Mesenchymal stem cell (in vitro differentiated cells and primary cell): ENCODE measurements at regions not wholly inside any gene's neighbourhood (a gene's known extent, or its start where the extent isn't known, plus 50 kb on each side); places are given as distances from the start of the nearest gene placed in this dataset.
A peak's percentile ranks its signal among the peaks of the same experiment; 100 is the strongest.

ENCODE experiments used
- DNase-seq: peaks from one replicate; pipeline ENCODE4 v3.0.0-alpha.2; 2013
- H2AFZ ChIP-seq: one replicate; pipeline ENCODE4 v1.6.1; 2013; ENCODE audit warnings: low read depth, mild to moderate bottlenecking, control low read depth, inconsistent platforms, low read length, moderate library complexity
- H2AK5ac ChIP-seq: 2 replicates; pipeline ENCODE4 v1.6.1; 2013; ENCODE audit warnings: low read length, moderate library complexity, mild to moderate bottlenecking, inconsistent platforms; ENCODE audit not compliant: severe bottlenecking
- H2BK120ac ChIP-seq: one replicate; pipeline ENCODE4 v1.6.1; 2013; ENCODE audit warnings: low read depth, mild to moderate bottlenecking, inconsistent platforms, low read length, moderate library complexity
- H2BK12ac ChIP-seq, 2 experiments: one replicate each; pipeline ENCODE4 v1.6.1; 2013; ENCODE audit warnings: inconsistent platforms in 2 of 2, low read length in 2 of 2, mild to moderate bottlenecking in 2 of 2, moderate library complexity in 2 of 2, control low read depth in 1 of 2
- H2BK15ac ChIP-seq: one replicate; pipeline ENCODE4 v1.6.1; 2013; ENCODE audit warnings: mild to moderate bottlenecking, low read depth, inconsistent platforms; ENCODE audit not compliant: poor library complexity, severe bottlenecking
- H2BK5ac ChIP-seq: 2 replicates; pipeline ENCODE4 v1.6.1; 2013; ENCODE audit warnings: low read depth, mild to moderate bottlenecking, low read length, control low read depth, inconsistent platforms; ENCODE audit not compliant: poor library complexity, severe bottlenecking
- H3K14ac ChIP-seq, 2 experiments: one replicate each; pipeline ENCODE4 v1.6.1; 2013; ENCODE audit warnings: inconsistent platforms in 2 of 2, low read length in 2 of 2, control low read depth in 1 of 2, mild to moderate bottlenecking in 1 of 2, moderate library complexity in 1 of 2
- H3K18ac ChIP-seq, 2 experiments: one replicate each; pipeline ENCODE4 v1.6.1; 2013; ENCODE audit warnings: inconsistent platforms in 2 of 2, low read length in 2 of 2, control low read depth in 1 of 2, low read depth in 1 of 2, mild to moderate bottlenecking in 1 of 2
- H3K23ac ChIP-seq, 2 experiments: one replicate each; pipeline ENCODE4 v1.6.1; 2013; ENCODE audit warnings: inconsistent platforms in 2 of 2, low read length in 2 of 2, mild to moderate bottlenecking in 2 of 2, moderate library complexity in 2 of 2, control low read depth in 1 of 2
- H3K27ac ChIP-seq: 2 replicates; pipeline ENCODE4 v1.5.1; 2013; ENCODE audit warnings: mild to moderate bottlenecking, moderate library complexity, low read length, control low read depth, inconsistent platforms; ENCODE audit not compliant: poor library complexity, severe bottlenecking
- H3K27me3 ChIP-seq, 2 experiments: 2 replicates each; pipeline versions ENCODE4 v1.6.1 to v1.7.0; 2013; ENCODE audit warnings: low read length in 2 of 2, mild to moderate bottlenecking in 2 of 2, moderate library complexity in 2 of 2, control low read depth in 1 of 2, inconsistent platforms in 1 of 2; ENCODE audit not compliant: control insufficient read depth in 1 of 2, insufficient read depth in 1 of 2
- H3K36me3 ChIP-seq, 2 experiments: 2 replicates each; pipeline versions ENCODE4 v1.6.1 to v1.7.0; 2013; ENCODE audit warnings: low read length in 2 of 2, control low read depth in 1 of 2, inconsistent platforms in 1 of 2, low read depth in 1 of 2, mild to moderate bottlenecking in 1 of 2; ENCODE audit not compliant: insufficient read depth in 2 of 2, control insufficient read depth in 1 of 2
- H3K4ac ChIP-seq, 2 experiments: one replicate each; pipeline ENCODE4 v1.6.1; 2013; ENCODE audit warnings: inconsistent platforms in 2 of 2, low read length in 2 of 2, mild to moderate bottlenecking in 2 of 2, moderate library complexity in 2 of 2, control low read depth in 1 of 2, low read depth in 1 of 2
- H3K4me1 ChIP-seq: 2 replicates; pipeline ENCODE4 v1.6.1; 2013; ENCODE audit warnings: low read depth, low read length, control low read depth; ENCODE audit not compliant: control insufficient read depth, insufficient read depth
- H3K4me2 ChIP-seq: 2 replicates; pipeline ENCODE4 v1.6.1; 2013; ENCODE audit warnings: low read length, mild to moderate bottlenecking, inconsistent platforms; ENCODE audit not compliant: poor library complexity, severe bottlenecking
- H3K4me3 ChIP-seq, 2 experiments: 2 replicates each; pipeline versions ENCODE4 v1.5.1 to v1.7.0; 2013; ENCODE audit warnings: low read length in 2 of 2, mild to moderate bottlenecking in 2 of 2, control low read depth in 1 of 2, low read depth in 1 of 2; ENCODE audit not compliant: insufficient read depth in 1 of 2
- H3K79me1 ChIP-seq: replicated peaks from 2 replicates; pipeline ENCODE4 v1.6.1; 2013; ENCODE audit warnings: mild to moderate bottlenecking, control low read depth, low read length, inconsistent platforms; ENCODE audit not compliant: poor library complexity, severe bottlenecking
- H3K9ac ChIP-seq: 2 replicates; pipeline ENCODE4 v1.7.0; 2013; ENCODE audit warnings: mild to moderate bottlenecking, low read length, moderate library complexity
- H3K9me3 ChIP-seq: 2 replicates; pipeline ENCODE4 v1.7.0; 2013; ENCODE audit warnings: mild to moderate bottlenecking, low read length; ENCODE audit not compliant: control insufficient read depth
- H4K8ac ChIP-seq: one replicate; pipeline ENCODE4 v1.6.1; 2013; ENCODE audit warnings: inconsistent platforms, mild to moderate bottlenecking, low read length, moderate library complexity
- H4K91ac ChIP-seq: one replicate; pipeline ENCODE4 v1.6.1; 2013; ENCODE audit warnings: mild to moderate bottlenecking, low read length, inconsistent platforms
- WGBS: methylation state at CpG from one replicate; pipeline ENCODE4 v1.1.7; 2013; ENCODE audit warnings: mixed read lengths; 5-methylcytosine and 5-hydroxymethylcytosine counted together

DNA sequence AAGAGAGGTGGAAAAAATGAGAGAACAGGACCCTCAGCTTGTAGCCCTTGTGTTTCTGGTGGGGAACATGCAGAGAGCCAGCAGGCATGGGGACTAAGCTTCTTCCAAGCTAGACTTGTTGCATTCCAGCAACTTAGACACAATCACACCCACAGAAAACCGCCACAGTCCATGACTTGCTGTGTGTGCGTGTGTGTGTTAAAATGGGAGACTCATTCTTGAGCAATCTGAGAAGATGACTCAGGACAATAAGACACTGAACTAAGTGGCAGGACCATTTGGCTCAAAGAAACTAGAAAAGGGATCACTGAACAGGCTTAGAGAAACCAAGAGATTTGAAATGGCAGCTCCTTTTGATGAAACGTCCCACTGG, 78.0 kb downstream of the HLX start:
- peak overlapping the region in 1 of 2 experiments; percentile 61 for H3K18ac ChIP-seq
- no peak overlapping the region for H4K91ac ChIP-seq
- H3K27ac ChIP-seq = peak overlapping the region; percentile 74
- no peak overlapping the region for H2AFZ ChIP-seq
- H3K4me1 ChIP-seq = no peaks in the 10 kb centered on the region
- no peaks in the 10 kb centered on the region for H3K27me3 ChIP-seq
- 12% methylated on average over 3 of the region's 3 CpGs for WGBS
- H3K14ac ChIP-seq = no peak overlapping the region
- no peaks in the 10 kb centered on the region for H3K79me1 ChIP-seq
- no peak overlapping the region for H2BK15ac ChIP-seq
- peak overlapping the region in 1 of 2 experiments; percentile 1 for H2BK12ac ChIP-seq
- no peak overlapping the region for H2AK5ac ChIP-seq
- H2BK5ac ChIP-seq = no peak overlapping the region
- no peak overlapping the region for H3K4ac ChIP-seq
- no peaks in the 10 kb centered on the region for H3K36me3 ChIP-seq
- H3K9me3 ChIP-seq = no peaks in the 10 kb centered on the region
- DNase-seq = peak; percentile 98
- peak overlapping the region in 1 of 2 experiments; percentile 11 for H3K4me3 ChIP-seq
- no peak overlapping the region for H3K23ac ChIP-seq
- H2BK120ac ChIP-seq = no peak overlapping the region
- H4K8ac ChIP-seq = peak overlapping the region; percentile 51
- H3K4me2 ChIP-seq = no peak overlapping the region
- H3K9ac ChIP-seq = peak overlapping the region; percentile 79

DNA sequence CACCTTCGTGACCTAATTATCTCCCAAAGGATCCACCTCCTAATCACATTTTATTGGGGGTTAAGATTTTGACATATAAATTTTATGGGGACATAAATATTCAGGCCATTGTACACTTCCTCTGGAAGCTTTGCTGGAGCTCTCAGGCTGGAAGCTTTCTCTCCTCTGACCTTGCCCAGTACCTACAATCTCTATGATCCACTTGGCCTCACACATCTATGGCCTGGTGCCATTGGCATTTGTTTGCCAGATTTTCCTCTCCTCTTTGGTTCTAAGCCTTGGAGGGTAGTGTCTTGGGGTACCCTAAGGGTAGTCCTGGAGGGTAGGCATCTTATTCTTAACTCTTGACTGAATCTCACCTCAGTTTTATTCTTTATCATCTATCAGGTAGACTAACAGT, 79.0 kb downstream of the HLX start:
- Histone ChIP-seq H3K4me3 (no peak overlapping the region), H2BK15ac (no peak overlapping the region), H2AFZ (no peak overlapping the region), H3K4me1 (no peaks in the 10 kb centered on the region), H2AK5ac (no peak overlapping the region), H3K18ac (peak overlapping the region in 1 of 2 experiments; percentile 40), H2BK12ac (peak overlapping the region in 1 of 2 experiments; percentile 92), H3K36me3 (no peaks in the 10 kb centered on the region), H4K91ac (peak overlapping the region; percentile 4), H3K23ac (no peak overlapping the region), H3K9me3 (no peaks in the 10 kb centered on the region), H3K4ac (peak overlapping the region in 1 of 2 experiments; percentile 76), H3K79me1 (no peaks in the 10 kb centered on the region), H2BK5ac (no peak overlapping the region), H4K8ac (no peak overlapping the region), H3K4me2 (no peak overlapping the region), H3K27ac (no peak overlapping the region), H2BK120ac (peak overlapping the region; percentile 11), H3K27me3 (no peaks in the 10 kb centered on the region), H3K9ac (no peak overlapping the region), H3K14ac (no peak overlapping the region)
- WGBS = no CpG with 5 or more reads among the region's 1 CpG
- no peak for DNase-seq

DNA sequence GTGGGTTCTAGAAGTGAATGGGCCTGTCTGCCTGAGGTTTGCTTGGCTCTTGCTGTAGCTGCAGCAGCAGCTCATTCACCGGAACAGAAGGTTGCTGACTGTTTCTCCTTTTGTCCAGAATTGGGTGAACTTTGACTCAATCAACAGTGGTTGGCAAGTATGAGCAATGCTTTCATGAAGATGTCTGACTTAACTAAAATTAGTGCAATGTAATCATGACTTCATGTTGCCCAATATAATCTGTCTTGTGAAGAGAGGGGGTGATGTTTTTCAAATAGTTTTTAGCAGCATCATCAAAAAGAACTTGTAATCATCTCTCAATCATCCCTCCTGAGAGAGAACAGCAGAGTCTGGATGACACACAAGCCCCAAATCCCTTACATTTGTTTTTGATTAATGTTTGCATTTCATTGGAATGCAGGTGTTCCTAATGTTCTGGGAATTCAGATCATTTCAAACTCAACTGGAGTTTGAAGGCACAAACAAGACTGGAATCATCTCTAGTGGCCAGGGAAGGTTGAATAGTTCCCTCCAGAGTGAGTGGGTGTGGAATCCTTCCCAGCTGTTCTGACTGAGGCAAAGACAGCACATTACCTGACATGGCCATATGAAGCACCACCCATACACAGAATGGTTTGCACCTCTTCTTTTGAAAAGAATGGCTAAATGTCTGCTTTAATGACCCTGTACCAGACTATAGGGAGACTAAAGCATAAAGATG, 82.9 kb downstream of the HLX start:
- peak; percentile 92 for DNase-seq
- H3K18ac ChIP-seq = no peak overlapping the region
- no peak overlapping the region for H2BK120ac ChIP-seq
- H4K91ac ChIP-seq = no peak overlapping the region
- H2BK5ac ChIP-seq = no peak overlapping the region
- no peaks in the 10 kb centered on the region for H3K79me1 ChIP-seq
- no peak overlapping the region for H3K4me2 ChIP-seq
- H3K23ac ChIP-seq = no peak overlapping the region
- H3K27ac ChIP-seq = peak overlapping the region; percentile 71
- no peak overlapping the region for H3K4ac ChIP-seq
- no peak overlapping the region for H2AK5ac ChIP-seq
- H3K27me3 ChIP-seq = no peaks in the 10 kb centered on the region
- peaks cover 2% of the 10 kb centered on the region for H3K4me1 ChIP-seq
- no peak overlapping the region for H3K14ac ChIP-seq
- H3K36me3 ChIP-seq = no peaks in the 10 kb centered on the region
- H4K8ac ChIP-seq = peak overlapping the region; percentile 45
- 13% methylated on average over 1 of the region's 1 CpG for WGBS
- H3K4me3 ChIP-seq = no peak overlapping the region
- no peak overlapping the region for H2BK12ac ChIP-seq
- no peak overlapping the region for H2BK15ac ChIP-seq
- H3K9ac ChIP-seq = peak overlapping the region; percentile 76
- H2AFZ ChIP-seq = no peak overlapping the region
- peaks cover 7% of the 10 kb centered on the region for H3K9me3 ChIP-seq

DNA sequence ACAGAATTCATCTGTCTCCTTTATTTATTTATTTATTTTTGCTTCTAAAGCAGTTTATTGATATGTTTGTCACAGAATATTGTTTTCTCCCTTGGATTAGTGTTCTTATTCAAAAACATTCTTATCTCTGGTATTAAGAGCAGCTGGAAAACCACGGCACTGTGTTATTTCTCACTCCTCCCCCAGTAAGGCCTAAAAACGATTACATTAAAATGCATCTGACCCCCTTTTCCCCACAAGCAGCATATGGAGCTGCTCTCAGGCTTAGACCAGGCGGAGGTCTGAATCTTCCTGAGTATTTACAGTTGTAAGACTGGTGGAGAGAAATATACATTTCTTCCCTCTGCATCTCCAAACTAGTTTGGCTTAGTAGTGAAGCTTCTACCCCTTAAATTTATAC, 86.8 kb downstream of the HLX start:
- Histone ChIP-seq H4K91ac (no peak overlapping the region), H2AFZ (no peak overlapping the region), H3K14ac (no peak overlapping the region), H3K4me3 (no peak overlapping the region), H2BK12ac (no peak overlapping the region), H3K79me1 (no peaks in the 10 kb centered on the region), H3K27me3 (no peaks in the 10 kb centered on the region), H2BK15ac (no peak overlapping the region), H4K8ac (no peak overlapping the region), H3K4me2 (no peak overlapping the region), H3K36me3 (no peaks in the 10 kb centered on the region), H3K4me1 (peaks cover 5% of the 10 kb centered on the region), H2BK5ac (no peak overlapping the region), H3K9ac (no peak overlapping the region), H2BK120ac (no peak overlapping the region), H3K9me3 (peaks cover 7% of the 10 kb centered on the region), H2AK5ac (no peak overlapping the region), H3K23ac (no peak overlapping the region), H3K18ac (peak overlapping the region; percentile 32 to 43), H3K27ac (no peak overlapping the region), H3K4ac (no peak overlapping the region)
- WGBS = 54% methylated on average over 2 of the region's 3 CpGs
- peak; percentile 18 for DNase-seq
